A549 (cell line): ENCODE measurements at regions not wholly inside any gene's neighbourhood (a gene's known extent, or its start where the extent isn't known, plus 50 kb on each side); places are given as distances from the start of the nearest gene placed in this dataset.

Experiments used
- CEBPB ChIP-seq, 2 experiments: fragments of >200 bp in 1 of 2; sonication (Bioruptor Twin) in 1 of 2; formaldehyde crosslinking in 1 of 2; IDR thresholded peaks; 2 replicates each; pipeline ENCODE4 v1.6.1; 2012 to 2016
- CHD2 ChIP-seq: fragments of 150-350 bp; IDR thresholded peaks from 2 replicates; pipeline ENCODE4 v1.6.1; 2014; ENCODE audit warnings: low read length; ENCODE audit not compliant: partially characterized antibody
- CTCF ChIP-seq: fragments of >200 bp; sonication (Bioruptor Twin); formaldehyde crosslinking; IDR thresholded peaks from 3 replicates; pipeline ENCODE4 v1.5.1; 2016
- FOSL2 ChIP-seq, 2 experiments: fragments of 450-650 bp in 1 of 2; fragments of >200 bp in 1 of 2; sonication (Bioruptor Twin) in 1 of 2; formaldehyde crosslinking; IDR thresholded peaks; 2 replicates each; pipeline versions ENCODE4 v1.5.0 to v1.6.1; 2016 to 2020; ENCODE audit warnings: mild to moderate bottlenecking in 1 of 2, moderate library complexity in 1 of 2
- HDAC2 ChIP-seq: fragments of 200-600 bp; sonication (generic); IDR thresholded peaks from 2 replicates; pipeline ENCODE4 v1.6.1; 2016
- JUN ChIP-seq, 2 experiments: fragments of >200 bp; sonication (Bioruptor Twin); formaldehyde crosslinking; IDR thresholded peaks; 2 replicates in 1 of 2; 3 replicates in 1 of 2; pipeline ENCODE4 v1.6.1; 2016 to 2017
- MAFK ChIP-seq: fragments of 450-650 bp; IDR thresholded peaks from 2 replicates; pipeline ENCODE4 v1.6.1; 2014; ENCODE audit not compliant: partially characterized antibody
- USF2 ChIP-seq: fragments of 450-650 bp; IDR thresholded peaks from 2 replicates; pipeline ENCODE4 v1.6.1; 2014; ENCODE audit warnings: antibody characterized with exemption

DNA sequence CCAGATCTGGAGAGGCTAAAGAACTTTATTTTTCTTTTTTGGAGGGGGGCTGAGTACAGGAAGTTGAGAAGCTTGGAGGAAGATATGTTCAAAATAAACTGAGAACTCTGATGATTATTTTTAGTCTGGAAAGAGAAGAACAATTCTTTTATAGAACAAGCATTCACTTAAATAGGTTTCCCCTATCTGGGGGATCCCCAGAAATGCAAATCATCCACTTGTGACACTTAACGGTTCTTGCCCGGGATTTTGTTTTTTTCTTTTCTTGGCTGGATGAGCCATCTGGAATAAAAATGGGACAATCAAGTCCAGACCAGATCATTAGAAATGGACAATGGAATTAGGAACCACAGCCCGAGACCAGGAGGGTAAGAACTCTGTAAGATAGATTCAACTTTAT, 95.9 kb upstream of the EGR2 start:
- TF ChIP-seq CHD2, result no peak
- no peak for TF ChIP-seq CTCF
- TF ChIP-seq JUN (IDR thresholded peaks at IDR 0.05), result no peak
- TF ChIP-seq CEBPB (IDR thresholded peaks at IDR 0.05), result no peak
- TF ChIP-seq FOSL2 (IDR thresholded peaks at IDR 0.05), result no peak
- no peak for TF ChIP-seq FOSL2 (CRISPR knock-in tag; IDR thresholded peaks at IDR 0.05)
- no peak for TF ChIP-seq HDAC2
- TF ChIP-seq USF2, result no peak
- no peak for TF ChIP-seq MAFK
